Activated CD8-positive, alpha-beta memory T cell treated with anti-CD3 and anti-CD28 coated beads, Interleukin-2, amount 10 ng/mL, durations not matched to agents 7 days and 5 days (primary cell): ENCODE measurements at regions not wholly inside any gene's neighbourhood (a gene's known extent, or its start where the extent isn't known, plus 50 kb on each side); places are given as distances from the start of the nearest gene placed in this dataset.
"Not testable (repeated sequence)": the region's sequence is repeated elsewhere in the genome, so short reads cannot be mapped to it uniquely, and the experiment has no call there.

Experiments used
- ATAC-seq: fragments of 150-1000 bp; cut with Tn5 transposase; one replicate; pipeline ENCODE4 v1.10.0; 2021; ENCODE audit warnings: moderate library complexity
- CTCF ChIA-PET: fragments of 350-600 bp; sonication (Branson Sonifier 250); formaldehyde crosslinking; loops from one replicate; lab custom pipeline; 2021; ENCODE audit warnings: antibody characterized with exemption; lab: Charles Lee
- DNase-seq: peaks from one replicate; pipeline ENCODE4 v3.0.0-alpha.2; 2020
- H3K27ac Mint-ChIP-seq: one replicate; pipeline ENCODE4 v1.8.0; 2021; ENCODE audit warnings: mild to moderate bottlenecking, mixed read lengths
- H3K27me3 Mint-ChIP-seq: one replicate; pipeline ENCODE4 v1.8.0; 2021; ENCODE audit warnings: mixed read lengths
- H3K36me3 Mint-ChIP-seq: one replicate; pipeline ENCODE4 v1.8.0; 2021; ENCODE audit warnings: mild to moderate bottlenecking, mixed read lengths
- H3K4me1 Mint-ChIP-seq: one replicate; pipeline ENCODE4 v1.8.0; 2021; ENCODE audit warnings: mixed read lengths
- H3K4me3 Mint-ChIP-seq: one replicate; pipeline ENCODE4 v1.8.0; 2021; ENCODE audit warnings: mild to moderate bottlenecking, moderate library complexity, mixed read lengths
- H3K9me3 Mint-ChIP-seq: one replicate; pipeline ENCODE4 v1.8.0; 2022; ENCODE audit warnings: low read depth, mixed read lengths

- H3K36me3 Mint-ChIP-seq = peaks cover 2% of the 10 kb centered on the region
- H3K27ac Mint-ChIP-seq = no peak overlapping the region
- DNase-seq (no peak), ATAC-seq (no peak)
- peaks cover 3% of the 10 kb centered on the region for H3K4me1 Mint-ChIP-seq
- no peaks in the 10 kb centered on the region for H3K27me3 Mint-ChIP-seq
- CTCF ChIA-PET = no interaction called here
- H3K4me3 Mint-ChIP-seq = no peak overlapping the region
- peaks cover 4% of the 10 kb centered on the region for H3K9me3 Mint-ChIP-seq
Observed at GRCh38 chr12:107500307-107500706, 185.3 kb upstream of the PWP1 start.

GRCh38 chr12:107501681-107502080 is 183.9 kb upstream of the PWP1 start:
- Mint-ChIP-seq H3K27ac (no peak overlapping the region), H3K27me3 (peaks cover 2% of the 10 kb centered on the region), H3K9me3 (peaks cover 4% of the 10 kb centered on the region), H3K4me1 (peaks cover 3% of the 10 kb centered on the region), H3K4me3 (no peak overlapping the region), H3K36me3 (peaks cover 2% of the 10 kb centered on the region)
- ATAC-seq = no peak
- CTCF ChIA-PET = no interaction called here
- no peak for DNase-seq

- DNase-seq (no peak), ATAC-seq (no peak)
- Mint-ChIP-seq H3K4me3 (no peak overlapping the region), H3K27ac (no peak overlapping the region), H3K27me3 (peaks cover 2% of the 10 kb centered on the region), H3K4me1 (peaks cover 3% of the 10 kb centered on the region), H3K36me3 (no peaks in the 10 kb centered on the region), H3K9me3 (no peaks in the 10 kb centered on the region)
- CTCF ChIA-PET = no interaction called here
Observed at GRCh38 chr12:107503129-107503855, 182.3 kb upstream of the PWP1 start.

- Mint-ChIP-seq H3K4me1 (peaks cover 3% of the 10 kb centered on the region), H3K27ac (no peak overlapping the region), H3K36me3 (no peaks in the 10 kb centered on the region), H3K4me3 (no peak overlapping the region), H3K27me3 (peaks cover 2% of the 10 kb centered on the region), H3K9me3 (no peaks in the 10 kb centered on the region)
- ATAC-seq = no peak
- DNase-seq = no peak
- CTCF ChIA-PET = no interaction called here
Observed at GRCh38 chr12:107503887-107504885, 181.4 kb upstream of the PWP1 start.

GRCh38 chr12:107509421-107509820 is 176.2 kb upstream of the PWP1 start:
- Mint-ChIP-seq H3K36me3 (no peaks in the 10 kb centered on the region), H3K27me3 (peaks cover 2% of the 10 kb centered on the region), H3K4me3 (no peak overlapping the region), H3K9me3 (no peaks in the 10 kb centered on the region), H3K4me1 (no peaks in the 10 kb centered on the region), H3K27ac (no peak overlapping the region)
- DNase-seq (no peak), ATAC-seq (no peak)
- CTCF ChIA-PET = no interaction called here

GRCh38 chr12:107510211-107510610 is 175.4 kb upstream of the PWP1 start:
- ATAC-seq (no peak), DNase-seq (no peak)
- no peaks in the 10 kb centered on the region for H3K9me3 Mint-ChIP-seq
- H3K36me3 Mint-ChIP-seq = no peaks in the 10 kb centered on the region
- H3K4me1 Mint-ChIP-seq = peaks cover 5% of the 10 kb centered on the region
- CTCF ChIA-PET = no interaction called here
- no peak overlapping the region for H3K27ac Mint-ChIP-seq
- no peak overlapping the region for H3K4me3 Mint-ChIP-seq
- H3K27me3 Mint-ChIP-seq = peaks cover 2% of the 10 kb centered on the region

GRCh38 chr12:107511292-107511691 is 174.3 kb upstream of the PWP1 start:
- Mint-ChIP-seq H3K9me3 (no peaks in the 10 kb centered on the region), H3K36me3 (peaks cover 2% of the 10 kb centered on the region), H3K27ac (no peak overlapping the region), H3K27me3 (peaks cover 2% of the 10 kb centered on the region), H3K4me1 (peaks cover 13% of the 10 kb centered on the region), H3K4me3 (no peak overlapping the region)
- CTCF ChIA-PET = no interaction called here
- DNase-seq = no peak
- no peak for ATAC-seq

GRCh38 chr12:107512391-107512790 is 173.2 kb upstream of the PWP1 start:
- CTCF ChIA-PET = no interaction called here
- Mint-ChIP-seq H3K4me1 (peaks cover 13% of the 10 kb centered on the region), H3K27me3 (no peaks in the 10 kb centered on the region), H3K27ac (no peak overlapping the region), H3K4me3 (no peak overlapping the region), H3K9me3 (no peaks in the 10 kb centered on the region), H3K36me3 (peaks cover 2% of the 10 kb centered on the region)
- no peak for DNase-seq
- ATAC-seq = no peak

GRCh38 chr12:107513184-107513583 is 172.4 kb upstream of the PWP1 start:
- Mint-ChIP-seq H3K4me1 (peaks cover 13% of the 10 kb centered on the region), H3K9me3 (no peaks in the 10 kb centered on the region), H3K4me3 (no peak overlapping the region), H3K27ac (no peak overlapping the region), H3K36me3 (peaks cover 2% of the 10 kb centered on the region), H3K27me3 (no peaks in the 10 kb centered on the region)
- ATAC-seq = no peak
- CTCF ChIA-PET = no interaction called here
- DNase-seq = no peak

- Mint-ChIP-seq H3K4me1 (peaks cover 13% of the 10 kb centered on the region), H3K27me3 (no peaks in the 10 kb centered on the region), H3K36me3 (peaks cover 2% of the 10 kb centered on the region), H3K9me3 (no peaks in the 10 kb centered on the region), H3K27ac (no peak overlapping the region), H3K4me3 (no peak overlapping the region)
- CTCF ChIA-PET = no interaction called here
- ATAC-seq (no peak), DNase-seq (no peak)
Observed at GRCh38 chr12:107513636-107514400, 171.8 kb upstream of the PWP1 start.

GRCh38 chr12:107514887-107515445 is 170.6 kb upstream of the PWP1 start:
- peak overlapping the region; percentile 12 for H3K27ac Mint-ChIP-seq
- ATAC-seq (no peak), DNase-seq (no peak)
- H3K4me3 Mint-ChIP-seq = no peak overlapping the region
- H3K9me3 Mint-ChIP-seq = no peaks in the 10 kb centered on the region
- peaks cover 13% of the 10 kb centered on the region for H3K4me1 Mint-ChIP-seq
- peaks cover 2% of the 10 kb centered on the region for H3K36me3 Mint-ChIP-seq
- no peaks in the 10 kb centered on the region for H3K27me3 Mint-ChIP-seq
- CTCF ChIA-PET = no interaction called here

GRCh38 chr12:107515446-107515958 is 170.1 kb upstream of the PWP1 start:
- peak overlapping the region; percentile 12 for H3K27ac Mint-ChIP-seq
- DNase-seq (peak; percentile 66), ATAC-seq (peak; percentile 89)
- H3K36me3 Mint-ChIP-seq = peaks cover 2% of the 10 kb centered on the region
- CTCF ChIA-PET = interaction anchor here (0.5 kb wide), 1 partner anchor 223 kb away, joined by 4 read pairs; no protein-coding TSS in a partner anchor
- no peaks in the 10 kb centered on the region for H3K27me3 Mint-ChIP-seq
- peaks cover 13% of the 10 kb centered on the region for H3K4me1 Mint-ChIP-seq
- no peaks in the 10 kb centered on the region for H3K9me3 Mint-ChIP-seq
- H3K4me3 Mint-ChIP-seq = no peak overlapping the region

GRCh38 chr12:107517816-107518215 is 167.8 kb upstream of the PWP1 start:
- H3K27me3 Mint-ChIP-seq, DNase-seq, CTCF ChIA-PET, H3K9me3 Mint-ChIP-seq, H3K4me3 Mint-ChIP-seq, ATAC-seq, H3K36me3 Mint-ChIP-seq, H3K27ac Mint-ChIP-seq: not testable (repeated sequence)
- H3K4me1 Mint-ChIP-seq = peaks cover 13% of the 10 kb centered on the region
